HUES48 (cell line): ENCODE measurements at regions not wholly inside any gene's neighbourhood (a gene's known extent, or its start where the extent isn't known, plus 50 kb on each side); places are given as distances from the start of the nearest gene placed in this dataset.

Experiments used
- H3K27ac ChIP-seq: one replicate; pipeline ENCODE4 v1.7.0; 2013; ENCODE audit warnings: low read depth, low read length, inconsistent platforms
- H3K27me3 ChIP-seq: 2 replicates; pipeline ENCODE4 v1.6.1; 2013; ENCODE audit warnings: mild to moderate bottlenecking, low read length; ENCODE audit not compliant: control insufficient read depth, insufficient read depth
- H3K36me3 ChIP-seq: 2 replicates; pipeline ENCODE4 v1.6.1; 2013; ENCODE audit warnings: low read length; ENCODE audit not compliant: control insufficient read depth, insufficient read depth
- H3K4me1 ChIP-seq: 2 replicates; pipeline ENCODE4 v1.6.1; 2013; ENCODE audit warnings: mild to moderate bottlenecking, low read length; ENCODE audit not compliant: control insufficient read depth, insufficient read depth
- H3K4me3 ChIP-seq: 2 replicates; pipeline ENCODE4 v1.5.1; 2013; ENCODE audit warnings: mild to moderate bottlenecking, low read depth, low read length
- H3K9ac ChIP-seq: 2 replicates; pipeline ENCODE4 v1.6.1; 2013; ENCODE audit warnings: mild to moderate bottlenecking, low read depth, low read length, moderate library complexity
- H3K9me3 ChIP-seq: 2 replicates; pipeline ENCODE4 v1.6.1; 2013; ENCODE audit warnings: low read length; ENCODE audit not compliant: control insufficient read depth, insufficient read depth

- Histone ChIP-seq H3K36me3 (no peaks in the 10 kb centered on the region), H3K27ac (no peak overlapping the region), H3K4me1 (no peaks in the 10 kb centered on the region), H3K27me3 (no peaks in the 10 kb centered on the region), H3K4me3 (no peak overlapping the region), H3K9ac (no peak overlapping the region), H3K9me3 (peaks cover 3% of the 10 kb centered on the region; the same call in 1 of the 2 replicates)
Observed at GRCh38 chr2:11028407-11028916, 116.7 kb downstream of the KCNF1 start.

- no peak overlapping the region for H3K9ac ChIP-seq
- no peak overlapping the region for H3K4me3 ChIP-seq
- no peaks in the 10 kb centered on the region for H3K36me3 ChIP-seq
- H3K9me3 ChIP-seq: peaks cover 5% of the 10 kb centered on the region; the same call in 1 of the 2 replicates
- H3K27me3 ChIP-seq: no peaks in the 10 kb centered on the region
- no peak overlapping the region for H3K27ac ChIP-seq
- no peaks in the 10 kb centered on the region for H3K4me1 ChIP-seq
Observed at GRCh38 chr2:11029136-11029535, 117.4 kb downstream of the KCNF1 start.

- Histone ChIP-seq H3K4me3 (no peak overlapping the region), H3K36me3 (no peaks in the 10 kb centered on the region), H3K27me3 (no peaks in the 10 kb centered on the region), H3K9me3 (peaks cover 5% of the 10 kb centered on the region; the same call in 1 of the 2 replicates), H3K4me1 (no peaks in the 10 kb centered on the region), H3K9ac (no peak overlapping the region), H3K27ac (no peak overlapping the region)
Observed at GRCh38 chr2:11030036-11030435, 118.3 kb downstream of the KCNF1 start.

GRCh38 chr2:11030909-11031308 lies 119.2 kb downstream of the KCNF1 start:
- H3K27ac ChIP-seq: no peak overlapping the region
- H3K4me1 ChIP-seq: no peaks in the 10 kb centered on the region
- no peak overlapping the region for H3K4me3 ChIP-seq
- H3K27me3 ChIP-seq: no peaks in the 10 kb centered on the region
- H3K36me3 ChIP-seq: no peaks in the 10 kb centered on the region
- peaks cover 5% of the 10 kb centered on the region; the same call in 1 of the 2 replicates for H3K9me3 ChIP-seq
- no peak overlapping the region for H3K9ac ChIP-seq

GRCh38 chr2:11031876-11032275 lies 120.1 kb downstream of the KCNF1 start:
- Histone ChIP-seq H3K9ac (no peak overlapping the region), H3K4me3 (no peak overlapping the region), H3K27me3 (no peaks in the 10 kb centered on the region), H3K27ac (no peak overlapping the region), H3K36me3 (no peaks in the 10 kb centered on the region), H3K4me1 (no peaks in the 10 kb centered on the region), H3K9me3 (peaks cover 6% of the 10 kb centered on the region; the same call in 1 of the 2 replicates)

- Histone ChIP-seq H3K36me3 (no peaks in the 10 kb centered on the region), H3K27me3 (no peaks in the 10 kb centered on the region), H3K9me3 (peaks cover 8% of the 10 kb centered on the region; the same call in 1 of the 2 replicates), H3K4me3 (no peak overlapping the region), H3K27ac (no peak overlapping the region), H3K9ac (no peak overlapping the region), H3K4me1 (no peaks in the 10 kb centered on the region)
Observed at GRCh38 chr2:11032396-11032795, 120.7 kb downstream of the KCNF1 start.

- Histone ChIP-seq H3K4me1 (no peaks in the 10 kb centered on the region), H3K4me3 (no peak overlapping the region)
Observed at GRCh38 chr2:11033114-11033513, 121.4 kb downstream of the KCNF1 start.

GRCh38 chr2:11038641-11039040 lies 116.6 kb upstream of the SLC66A3 start:
- H3K27me3 ChIP-seq: no peaks in the 10 kb centered on the region
- no peaks in the 10 kb centered on the region for H3K36me3 ChIP-seq
- H3K9me3 ChIP-seq: peaks cover 9% of the 10 kb centered on the region
- H3K27ac ChIP-seq: no peak overlapping the region
- H3K4me1 ChIP-seq: peaks cover 8% of the 10 kb centered on the region; the same call in 1 of the 2 replicates
- H3K9ac ChIP-seq: no peak overlapping the region
- no peak overlapping the region for H3K4me3 ChIP-seq

More at GRCh38 chr2:11033114-11033513, 121.4 kb downstream of the KCNF1 start:
- Histone ChIP-seq H3K36me3 (no peaks in the 10 kb centered on the region), H3K27me3 (no peaks in the 10 kb centered on the region), H3K9ac (no peak overlapping the region), H3K27ac (no peak overlapping the region), H3K9me3 (peaks cover 8% of the 10 kb centered on the region; the same call in 1 of the 2 replicates)

- no peak overlapping the region for H3K9ac ChIP-seq
- no peaks in the 10 kb centered on the region for H3K27me3 ChIP-seq
- peaks cover 8% of the 10 kb centered on the region for H3K9me3 ChIP-seq
- H3K36me3 ChIP-seq: no peaks in the 10 kb centered on the region
- peaks cover 8% of the 10 kb centered on the region; the same call in 1 of the 2 replicates for H3K4me1 ChIP-seq
- no peak overlapping the region for H3K27ac ChIP-seq
- H3K4me3 ChIP-seq: no peak overlapping the region
Observed at GRCh38 chr2:11040992-11041391, 114.3 kb upstream of the SLC66A3 start.

- Histone ChIP-seq H3K9ac (no peak overlapping the region), H3K27me3 (no peaks in the 10 kb centered on the region), H3K36me3 (no peaks in the 10 kb centered on the region), H3K4me1 (peaks cover 8% of the 10 kb centered on the region; the same call in 1 of the 2 replicates), H3K9me3 (peaks cover 6% of the 10 kb centered on the region), H3K4me3 (no peak overlapping the region), H3K27ac (no peak overlapping the region)
Observed at GRCh38 chr2:11042841-11043240, 112.4 kb upstream of the SLC66A3 start.

GRCh38 chr2:11043245-11043644 lies 112.0 kb upstream of the SLC66A3 start:
- H3K27me3 ChIP-seq: no peaks in the 10 kb centered on the region
- H3K36me3 ChIP-seq: no peaks in the 10 kb centered on the region
- H3K4me1 ChIP-seq: peaks cover 8% of the 10 kb centered on the region; the same call in 1 of the 2 replicates
- no peak overlapping the region for H3K9ac ChIP-seq
- H3K4me3 ChIP-seq: no peak overlapping the region
- no peak overlapping the region for H3K27ac ChIP-seq
- H3K9me3 ChIP-seq: peaks cover 6% of the 10 kb centered on the region
